ENCODE measurements at regions not wholly inside any gene's neighbourhood (a gene's known extent, or its start where the extent isn't known, plus 50 kb on each side); places are given as distances from the start of the nearest gene placed in this dataset.

DNA sequence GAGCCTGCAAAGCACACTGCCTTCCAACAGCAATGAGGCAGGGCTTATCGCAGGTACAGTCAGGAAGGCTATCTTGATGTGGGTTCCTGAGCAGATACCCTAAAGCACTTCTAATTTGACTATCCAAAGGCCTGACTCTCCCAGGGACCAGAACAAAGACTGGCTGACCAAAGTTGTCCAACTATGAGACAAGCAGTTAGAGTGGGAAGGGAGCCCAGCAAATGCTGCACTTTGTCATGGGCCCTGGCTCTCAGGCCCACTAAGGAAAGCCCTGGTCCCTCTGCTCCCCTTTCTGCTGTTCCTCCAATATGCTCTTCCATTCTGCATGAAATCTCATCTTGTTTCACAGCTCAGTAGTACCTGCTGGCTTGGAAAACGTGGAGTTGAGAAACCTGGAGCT lies 391.0 kb downstream of the RAB28 start:
- H3K4me1 ChIP-seq (replicated peaks; ENCODE audit: insufficient read depth): no peaks in the 10 kb centered on the region
- H3K27me3 ChIP-seq (ENCODE audit: insufficient read depth, low read depth): no peaks in the 10 kb centered on the region
- DNase-seq: no peak
- H3K9me3 ChIP-seq (ENCODE audit: insufficient read depth, low read depth): no peaks in the 10 kb centered on the region
- H3K9me2 ChIP-seq (ENCODE audit: insufficient read depth): no peaks in the 10 kb centered on the region
- H4K20me1 ChIP-seq (ENCODE audit: insufficient read depth): no peaks in the 10 kb centered on the region
- H3K4me2 ChIP-seq: no peak overlapping the region
- no TSS peak for BruUV-seq (replicated peaks)
- no peak overlapping the region for H3K27ac ChIP-seq
- H3K36me3 ChIP-seq (ENCODE audit: low read depth): no peaks in the 10 kb centered on the region
- no peak overlapping the region for H3K4me3 ChIP-seq
- ChIA-PET POLR2A (ENCODE audit: unreplicated experiment) (no interaction called here), CTCF (no interaction called here)
- intact Hi-C loops (cut with micrococcal nuclease; ENCODE audit: unreplicated experiment): no loop called here
- H3F3A ChIP-seq (ENCODE audit: insufficient read depth, low read depth): no peaks in the 10 kb centered on the region
- TF ChIP-seq, protein P1, sequence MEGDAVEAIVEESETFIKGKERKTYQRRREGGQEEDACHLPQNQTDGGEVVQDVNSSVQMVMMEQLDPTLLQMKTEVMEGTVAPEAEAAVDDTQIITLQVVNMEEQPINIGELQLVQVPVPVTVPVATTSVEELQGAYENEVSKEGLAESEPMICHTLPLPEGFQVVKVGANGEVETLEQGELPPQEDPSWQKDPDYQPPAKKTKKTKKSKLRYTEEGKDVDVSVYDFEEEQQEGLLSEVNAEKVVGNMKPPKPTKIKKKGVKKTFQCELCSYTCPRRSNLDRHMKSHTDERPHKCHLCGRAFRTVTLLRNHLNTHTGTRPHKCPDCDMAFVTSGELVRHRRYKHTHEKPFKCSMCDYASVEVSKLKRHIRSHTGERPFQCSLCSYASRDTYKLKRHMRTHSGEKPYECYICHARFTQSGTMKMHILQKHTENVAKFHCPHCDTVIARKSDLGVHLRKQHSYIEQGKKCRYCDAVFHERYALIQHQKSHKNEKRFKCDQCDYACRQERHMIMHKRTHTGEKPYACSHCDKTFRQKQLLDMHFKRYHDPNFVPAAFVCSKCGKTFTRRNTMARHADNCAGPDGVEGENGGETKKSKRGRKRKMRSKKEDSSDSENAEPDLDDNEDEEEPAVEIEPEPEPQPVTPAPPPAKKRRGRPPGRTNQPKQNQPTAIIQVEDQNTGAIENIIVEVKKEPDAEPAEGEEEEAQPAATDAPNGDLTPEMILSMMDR (conservative IDR thresholded peaks at IDR 0.05): no peak
- H2AFZ ChIP-seq: no peak overlapping the region
- no peaks in the 10 kb centered on the region for H3K79me2 ChIP-seq (ENCODE audit: low read depth)

DNA sequence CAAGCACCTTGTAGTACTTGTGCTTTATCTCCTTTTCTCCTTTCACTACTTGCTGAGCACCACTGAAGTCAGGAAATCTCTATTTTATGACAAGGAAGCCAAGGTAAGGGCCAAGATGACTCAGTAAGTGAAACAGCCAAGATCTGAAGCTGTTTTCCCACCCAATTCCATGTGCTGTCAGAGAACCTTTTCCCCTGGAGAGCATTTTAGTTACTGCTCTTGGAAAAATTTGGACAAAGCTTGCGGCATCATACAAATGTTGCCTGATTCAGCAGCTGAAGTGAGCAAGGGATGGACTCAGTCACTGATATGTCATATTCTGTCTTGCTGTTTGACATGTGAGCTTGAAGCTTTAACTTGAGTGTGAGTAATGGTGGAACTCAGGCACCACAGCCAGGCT lies 391.4 kb downstream of the RAB28 start:
- Histone ChIP-seq H2AFZ (no peak overlapping the region), H3K4me1 (replicated peaks; ENCODE audit: insufficient read depth) (no peaks in the 10 kb centered on the region), H3K4me3 (no peak overlapping the region), H3K36me3 (ENCODE audit: low read depth) (no peaks in the 10 kb centered on the region), H3K27ac (no peak overlapping the region), H3K4me2 (no peak overlapping the region), H3K27me3 (ENCODE audit: insufficient read depth, low read depth) (no peaks in the 10 kb centered on the region), H3K9me3 (ENCODE audit: insufficient read depth, low read depth) (no peaks in the 10 kb centered on the region), H3F3A (ENCODE audit: insufficient read depth, low read depth) (no peaks in the 10 kb centered on the region), H4K20me1 (ENCODE audit: insufficient read depth) (no peaks in the 10 kb centered on the region), H3K9me2 (ENCODE audit: insufficient read depth) (no peaks in the 10 kb centered on the region), H3K79me2 (ENCODE audit: low read depth) (no peaks in the 10 kb centered on the region)
- ChIA-PET POLR2A (ENCODE audit: unreplicated experiment) (no interaction called here), CTCF (no interaction called here)
- no peak for DNase-seq
- intact Hi-C loops (cut with micrococcal nuclease; ENCODE audit: unreplicated experiment): no loop called here
- no TSS peak for BruUV-seq (replicated peaks)
- TF ChIP-seq EZH2 (IDR thresholded peaks at IDR 0.05; ENCODE audit: low read depth): no peak
- TF ChIP-seq, protein P1 (conservative IDR thresholded peaks at IDR 0.05): no peak

DNA sequence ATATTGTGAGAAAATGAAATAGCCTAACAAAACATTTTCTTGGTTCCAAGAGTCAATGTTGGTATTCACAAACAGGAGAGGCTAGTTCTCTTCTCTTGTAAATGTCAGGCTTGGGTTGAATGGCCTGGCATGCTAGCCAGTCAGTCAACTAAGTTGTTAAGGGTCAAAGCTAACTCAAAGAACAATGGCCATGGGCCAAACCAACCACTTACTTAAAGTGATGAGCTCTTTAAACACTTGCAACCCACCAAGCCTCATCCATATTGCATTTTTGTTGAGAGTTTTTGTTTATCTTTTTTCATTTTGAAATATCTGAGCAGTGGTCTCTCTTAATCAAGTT lies 394.5 kb downstream of the RAB28 start:
- no TSS peak for BruUV-seq (replicated peaks)
- CTCF ChIA-PET: no interaction called here

More for the DNA sequence above, 394.5 kb downstream of the RAB28 start:
- Histone ChIP-seq H4K20me1 (ENCODE audit: insufficient read depth) (no peaks in the 10 kb centered on the region), H3K4me1 (replicated peaks; ENCODE audit: insufficient read depth) (no peaks in the 10 kb centered on the region), H3K9me2 (ENCODE audit: insufficient read depth) (no peaks in the 10 kb centered on the region), H3K9me3 (ENCODE audit: insufficient read depth, low read depth) (no peaks in the 10 kb centered on the region), H3K27ac (no peak overlapping the region), H3F3A (ENCODE audit: insufficient read depth, low read depth) (no peaks in the 10 kb centered on the region), H3K4me2 (no peak overlapping the region), H3K79me2 (ENCODE audit: low read depth) (no peaks in the 10 kb centered on the region), H2AFZ (no peak overlapping the region), H3K4me3 (no peak overlapping the region), H3K27me3 (ENCODE audit: insufficient read depth, low read depth) (no peaks in the 10 kb centered on the region), H3K36me3 (ENCODE audit: low read depth) (no peaks in the 10 kb centered on the region)
- intact Hi-C loops (cut with micrococcal nuclease; ENCODE audit: unreplicated experiment): no loop called here
- TF ChIP-seq EZH2 (IDR thresholded peaks at IDR 0.05; ENCODE audit: low read depth): no peak
- TF ChIP-seq, protein P1 (conservative IDR thresholded peaks at IDR 0.05): no peak
- no peak for DNase-seq
- POLR2A ChIA-PET (ENCODE audit: unreplicated experiment): no interaction called here

Data from PC-9 (cell line).